ENCODE measurements at regions not wholly inside any gene's neighbourhood (a gene's known extent, or its start where the extent isn't known, plus 50 kb on each side); places are given as distances from the start of the nearest gene placed in this dataset.

DNA sequence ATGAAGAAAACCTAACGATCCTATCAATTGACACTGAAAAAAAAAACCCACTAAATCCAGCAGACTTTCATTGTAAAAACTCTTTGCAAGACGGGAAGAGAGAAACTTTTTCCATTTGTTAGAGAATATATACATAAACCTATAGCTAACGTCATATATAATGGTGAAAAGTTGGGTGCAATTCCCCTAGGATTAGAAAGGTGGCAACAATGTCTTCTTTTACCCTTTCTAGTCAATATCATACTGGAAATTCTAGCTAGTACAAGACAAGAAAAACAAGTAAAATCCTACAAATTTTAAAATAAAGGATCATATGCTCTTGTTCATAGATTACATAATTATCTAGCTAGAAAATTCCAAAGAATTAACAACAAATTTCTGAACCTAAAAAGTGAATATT, 1596.5 kb upstream of the LRRTM1 start:
- no peak for DNase-seq

- peak; percentile 34 for DNase-seq
These were observed 1591.2 kb upstream of the LRRTM1 start for GRCh38 chr2:81895620-81896250.

- peak; percentile 27 for DNase-seq
These were observed 1590.0 kb upstream of the LRRTM1 start for GRCh38 chr2:81894451-81894990.

GRCh38 chr2:81876624-81877023, 1572.1 kb upstream of the LRRTM1 start:
- no peak for DNase-seq

GRCh38 chr2:81872006-81872405, 1567.5 kb upstream of the LRRTM1 start:
- DNase-seq: no peak

DNA sequence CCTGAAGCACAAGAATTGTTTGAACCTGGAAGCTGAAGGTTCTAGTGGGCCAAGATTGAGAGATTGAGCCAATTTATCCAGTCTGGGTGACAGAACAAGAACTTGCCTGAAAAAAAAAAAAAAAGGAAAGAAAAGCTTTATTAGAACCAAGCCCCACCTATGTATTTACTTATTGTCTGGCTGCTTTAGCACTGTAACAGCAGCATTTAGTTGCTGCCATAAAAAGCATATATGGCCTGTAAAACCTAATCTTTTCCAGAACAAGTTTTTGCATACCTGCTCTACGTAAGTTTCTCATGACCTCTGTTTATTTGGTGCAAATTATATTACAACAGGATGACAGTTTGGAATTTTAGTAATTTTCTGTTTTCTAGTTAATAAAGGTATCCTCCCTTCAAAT, 1565.6 kb upstream of the LRRTM1 start:
- DNase-seq: no peak

DNA sequence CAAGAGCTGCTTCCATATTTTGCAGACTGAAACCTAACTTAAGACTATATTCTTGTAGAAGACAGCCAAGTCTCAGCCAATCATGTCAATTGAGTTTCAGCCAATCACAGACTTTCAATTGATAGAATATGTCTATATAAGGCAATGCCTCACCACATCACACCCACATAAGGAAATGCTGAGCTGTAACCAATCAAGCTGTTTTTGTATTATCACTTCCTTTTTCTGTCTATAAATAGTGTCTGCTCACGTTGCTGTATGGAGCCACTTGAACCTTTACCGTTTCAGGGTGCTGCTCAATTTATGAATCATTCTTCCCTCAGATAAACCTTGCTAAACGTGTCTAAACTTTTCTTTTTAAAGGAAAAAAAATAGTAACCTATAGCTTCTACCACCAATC, 1554.4 kb upstream of the LRRTM1 start:
- no peak for DNase-seq

GRCh38 chr2:81853341-81853740, 1548.8 kb upstream of the LRRTM1 start:
- no peak for DNase-seq

DNA sequence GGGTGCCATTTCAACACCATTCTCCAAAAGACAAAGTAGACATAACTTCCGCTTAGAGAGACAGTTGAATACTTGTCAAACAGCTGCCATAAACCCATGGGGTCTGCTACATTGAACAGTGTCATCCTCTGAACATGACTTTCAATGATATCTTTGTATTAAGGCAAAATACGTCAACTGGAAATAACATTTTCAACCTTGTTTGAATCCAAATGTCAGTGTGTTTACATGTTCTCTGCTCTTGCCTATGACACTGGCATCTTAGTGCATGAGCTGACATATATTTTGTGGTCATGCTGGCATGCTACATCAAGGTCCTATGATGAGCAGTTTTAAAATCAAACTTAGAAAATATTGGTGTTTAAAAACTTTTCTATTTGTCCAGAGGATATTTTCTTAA, 1548.1 kb upstream of the LRRTM1 start:
- no peak for DNase-seq

- DNase-seq: no peak
These were observed 1535.2 kb upstream of the LRRTM1 start for GRCh38 chr2:81839780-81840179.

- DNase-seq: no peak
These were observed 1530.9 kb upstream of the LRRTM1 start for GRCh38 chr2:81835321-81836000.

GRCh38 chr2:81786811-81787210, 1482.3 kb upstream of the LRRTM1 start:
- no peak for DNase-seq

DNA sequence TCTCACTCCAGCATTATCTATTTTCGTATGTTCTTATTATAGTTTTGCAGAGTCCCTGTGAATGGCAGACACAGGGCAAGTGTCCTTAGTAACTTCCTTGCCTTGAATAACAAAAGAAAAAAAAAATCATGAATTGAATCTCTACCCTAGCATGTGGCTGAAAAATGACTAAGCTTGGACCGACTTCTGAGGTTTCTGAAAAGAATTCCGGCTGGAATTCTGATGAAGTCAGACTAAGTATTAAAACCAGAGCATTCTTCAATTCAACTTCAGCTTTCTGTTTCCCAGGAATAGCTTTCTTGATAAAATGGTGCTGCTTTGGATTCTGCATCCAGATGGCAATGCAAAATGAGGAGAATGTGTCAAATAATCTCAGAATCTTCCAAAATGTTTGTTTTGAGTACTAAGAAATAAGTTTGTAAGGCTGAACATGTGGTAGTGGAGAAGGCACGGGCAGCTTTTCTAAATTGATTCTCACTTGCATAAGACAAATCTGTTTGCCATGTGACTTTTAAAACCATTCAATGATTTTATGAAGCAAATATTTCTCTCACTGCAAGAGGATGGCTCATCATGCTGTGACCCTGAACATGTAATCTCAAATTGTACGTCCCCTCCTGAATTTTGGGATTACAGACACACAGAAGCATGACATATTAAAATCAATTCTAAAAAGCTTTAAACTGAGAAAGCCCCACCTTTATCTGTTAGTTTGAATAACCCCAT, 1462.8 kb upstream of the LRRTM1 start:
- no peak for DNase-seq

DNA sequence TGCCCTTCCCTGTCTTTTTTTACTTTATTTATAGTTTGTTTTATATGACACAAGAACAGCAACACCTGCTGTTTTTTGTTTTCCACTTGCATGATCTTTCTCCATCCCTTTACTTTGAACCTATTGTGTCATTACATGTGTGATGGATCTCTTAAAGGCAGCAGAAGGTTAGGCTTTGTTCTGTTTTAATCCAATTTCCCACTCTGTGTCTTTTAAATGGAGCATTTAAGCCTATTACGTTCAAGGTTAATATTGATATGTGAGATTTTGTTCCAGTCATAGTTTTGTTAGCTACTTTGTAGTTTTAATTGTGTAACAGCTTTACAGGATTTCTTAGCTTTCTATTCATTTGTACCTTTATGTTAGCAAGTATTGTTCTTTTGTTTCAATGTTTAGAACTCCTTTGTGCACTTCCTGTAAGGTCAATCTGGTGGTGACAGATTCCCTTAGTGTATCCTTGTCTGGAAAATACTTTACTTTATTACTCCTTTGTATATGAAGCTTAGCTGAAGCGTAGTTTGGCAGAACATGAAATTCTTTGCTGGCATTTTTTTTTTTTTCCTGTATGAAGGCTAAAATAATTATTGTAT, 1443.0 kb upstream of the LRRTM1 start:
- DNase-seq: no peak

DNA sequence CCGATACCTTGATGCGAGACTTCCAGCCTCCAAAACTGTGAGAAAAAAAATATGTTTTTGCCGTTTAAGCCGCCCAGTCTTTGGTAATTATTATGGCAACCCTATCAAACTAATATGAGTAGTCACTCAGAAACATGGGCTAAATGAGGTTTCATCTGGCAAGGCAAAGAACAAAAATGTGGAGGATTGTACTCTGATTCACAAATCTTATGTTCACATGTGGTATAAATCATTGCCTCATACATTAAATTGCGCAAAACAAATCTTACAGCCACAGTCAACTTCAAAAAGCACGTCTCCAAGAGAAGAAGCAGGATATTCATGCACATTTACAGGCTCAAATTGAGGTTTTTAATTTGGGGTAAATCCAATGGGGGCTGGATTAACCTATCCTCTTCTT, 1435.4 kb upstream of the LRRTM1 start:
- DNase-seq: no peak

- DNase-seq: no peak
These were observed 1430.4 kb upstream of the LRRTM1 start for GRCh38 chr2:81734981-81735380.

DNA sequence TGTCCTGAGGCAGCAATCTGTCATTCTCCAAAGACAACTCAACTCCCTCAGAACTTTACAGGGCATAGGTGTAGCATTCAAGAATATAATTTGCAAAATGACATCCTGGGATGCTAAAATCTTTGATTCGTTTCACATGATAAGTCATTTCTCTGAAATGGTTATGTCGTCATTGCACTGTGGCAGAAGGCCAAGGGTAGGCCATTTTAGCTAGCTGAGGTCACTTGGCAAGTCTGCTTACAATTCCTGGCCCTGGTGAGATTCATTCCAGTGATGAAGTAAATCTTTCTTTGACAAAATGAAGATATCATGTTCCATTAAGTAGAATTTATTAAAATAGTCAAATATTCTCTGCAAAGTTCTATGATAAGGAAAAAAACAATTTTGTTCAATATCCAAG, 1410.3 kb upstream of the LRRTM1 start:
- DNase-seq: no peak

GRCh38 chr2:81706856-81707255, 1402.3 kb upstream of the LRRTM1 start:
- no peak for DNase-seq

DNA sequence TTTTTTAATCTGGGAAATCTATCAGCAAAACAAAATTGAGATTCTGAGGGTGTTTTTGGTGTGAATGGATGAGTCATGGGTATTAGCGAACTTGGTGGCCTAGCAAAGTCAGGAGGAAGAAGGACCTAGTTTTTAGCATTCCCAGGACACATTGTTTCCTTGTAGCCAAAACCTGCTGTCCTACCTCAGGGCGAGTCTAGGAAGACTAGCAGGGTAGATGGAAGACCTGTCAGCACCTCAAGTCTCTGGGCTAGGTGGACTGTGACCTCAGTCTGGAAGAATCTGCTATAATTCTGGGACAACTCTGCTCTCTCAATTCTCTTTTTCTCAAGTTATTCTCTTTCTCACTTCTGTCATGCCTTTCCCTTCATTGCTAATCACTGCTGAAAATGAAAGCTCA, 1399.3 kb upstream of the LRRTM1 start:
- no peak for DNase-seq

DNA sequence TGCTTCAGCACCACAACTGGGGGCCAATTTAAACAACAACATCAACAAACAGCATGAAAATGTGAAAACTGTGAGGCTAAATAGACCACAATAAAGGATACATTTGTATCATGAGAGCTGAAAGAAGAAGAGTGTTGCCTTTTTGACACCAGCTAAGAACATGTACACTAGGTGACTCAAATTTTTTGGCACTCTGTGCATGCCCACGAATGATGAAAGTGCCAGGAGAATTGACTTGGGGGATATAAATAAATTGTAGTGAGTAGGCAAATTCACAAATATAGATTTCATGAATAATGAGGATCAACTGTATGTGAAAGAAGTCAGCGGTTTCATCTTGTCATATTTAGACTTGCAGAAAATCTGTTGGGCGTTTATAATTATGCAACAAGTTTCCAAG, 1388.0 kb upstream of the LRRTM1 start:
- no peak for DNase-seq

DNA sequence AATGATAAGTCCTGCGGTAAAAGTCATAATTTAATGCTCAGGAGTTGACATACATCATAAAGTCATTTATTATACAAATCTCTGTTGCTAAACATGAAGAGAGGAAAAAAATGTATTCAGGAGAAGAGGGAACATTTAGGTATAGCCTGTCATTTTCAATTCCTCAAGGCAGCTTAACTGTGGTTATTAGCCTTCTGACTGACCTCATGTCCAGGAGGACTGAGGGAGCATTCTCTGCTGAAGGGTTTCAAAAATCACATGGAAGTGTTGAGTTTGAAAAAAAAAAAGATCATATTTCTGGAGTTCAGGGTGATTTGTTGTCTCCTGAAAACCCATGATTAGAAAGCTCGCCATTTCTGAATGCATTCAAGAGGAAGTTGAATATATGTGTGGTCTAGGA, 1371.1 kb upstream of the LRRTM1 start:
- no peak for DNase-seq

DNA sequence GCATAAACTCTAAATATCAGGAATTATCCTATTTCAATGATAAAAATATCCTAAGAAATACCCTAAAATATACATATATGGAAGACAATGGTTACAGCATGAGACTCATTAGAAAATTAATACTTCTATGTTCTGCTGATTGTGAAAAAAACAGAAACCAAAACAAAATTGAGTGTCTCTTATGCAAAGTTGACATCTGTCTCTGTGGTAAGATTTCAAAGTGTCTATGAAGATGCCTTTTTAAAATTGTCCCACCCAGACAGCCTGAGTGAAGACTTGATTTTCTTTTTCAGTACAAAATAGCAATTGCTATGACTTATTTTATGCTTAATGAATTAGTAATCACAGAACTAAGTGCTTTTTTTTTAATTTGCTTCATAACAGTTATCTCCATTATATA, 1368.4 kb upstream of the LRRTM1 start:
- DNase-seq: no peak

DNA sequence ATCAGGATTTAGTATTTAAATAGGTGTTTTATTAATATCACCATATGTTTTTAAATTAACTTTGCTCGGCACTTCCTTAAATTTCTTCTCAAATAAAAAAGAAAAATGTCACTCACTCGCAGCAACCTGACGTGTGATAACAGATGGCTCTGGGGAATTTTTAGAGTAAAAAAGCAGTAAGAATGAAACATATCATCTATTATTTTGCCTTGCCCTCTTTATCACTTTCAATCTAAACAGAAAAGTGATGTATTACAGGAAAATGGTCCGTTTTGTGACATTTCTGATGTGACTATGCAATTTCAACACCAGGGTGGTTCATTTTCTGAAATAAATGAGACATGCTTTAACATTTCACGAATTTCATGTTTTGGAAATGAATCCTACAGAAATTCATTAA, 1368.0 kb upstream of the LRRTM1 start:
- DNase-seq: no peak

Data from left kidney (tissue), 1 donor.